OCI-LY3 (cell line): ENCODE measurements at regions not wholly inside any gene's neighbourhood (a gene's known extent, or its start where the extent isn't known, plus 50 kb on each side); places are given as distances from the start of the nearest gene placed in this dataset.

ENCODE experiments used
- H2AFZ ChIP-seq: fragments of 200-600, 300-600 bp; shearing (Covaris generic); 2 replicates; pipeline ENCODE4 v1.6.0; 2014; ENCODE audit warnings: antibody characterized with exemption, low read depth, low read length
- H3K27ac ChIP-seq: fragments of 200-600, 300-600 bp; sonication (generic); 2 replicates; pipeline ENCODE4 v1.5.1; 2014; ENCODE audit warnings: mild to moderate bottlenecking, low read length, moderate library complexity, mixed read lengths
- H3K27me3 ChIP-seq: fragments of 200-600, 300-600 bp; sonication (generic); 2 replicates; pipeline ENCODE4 v1.6.1; 2014; ENCODE audit warnings: low read depth, low read length, mixed read lengths
- H3K36me3 ChIP-seq: fragments of 200-600, 300-600 bp; sonication (generic); replicated peaks from 2 replicates; pipeline ENCODE3; 2014; ENCODE audit warnings: low read depth, low read length, mixed read lengths
- H3K4me1 ChIP-seq: fragments of 300-600, 200-600 bp; sonication (generic); 2 replicates; pipeline ENCODE4 v1.6.1; 2014; ENCODE audit warnings: low read length, mixed read lengths
- H3K4me2 ChIP-seq: fragments of 200-600, 300-600 bp; sonication (generic); 2 replicates; pipeline ENCODE4 v1.6.1; 2014; ENCODE audit warnings: low read length, mixed read lengths
- H3K4me3 ChIP-seq: fragments of 300-600, 200-600 bp; sonication (generic); 2 replicates; pipeline ENCODE4 v1.5.1; 2014; ENCODE audit warnings: antibody characterized with exemption, mild to moderate bottlenecking, low read length, moderate library complexity
- H3K79me2 ChIP-seq: fragments of 300-600, 200-600 bp; shearing (Covaris generic); 2 replicates; pipeline ENCODE4 v1.6.1; 2014; ENCODE audit warnings: mild to moderate bottlenecking, low read length, mixed read lengths
- H3K9ac ChIP-seq: fragments of 300-600, 200-600 bp; shearing (Covaris generic); 2 replicates; pipeline ENCODE4 v1.6.0; 2014; ENCODE audit warnings: mild to moderate bottlenecking, low read length, moderate library complexity
- H3K9me3 ChIP-seq: fragments of 200-600, 300-600 bp; shearing (Covaris generic); 2 replicates; pipeline ENCODE4 v1.6.1; 2014; ENCODE audit warnings: low read length, mixed read lengths; ENCODE audit not compliant: insufficient read depth
- H4K20me1 ChIP-seq: fragments of 200-600, 300-600 bp; sonication (generic); 2 replicates; pipeline ENCODE4 v1.6.1; 2016; ENCODE audit warnings: low read length, mixed read lengths; ENCODE audit not compliant: insufficient read depth
- EZH2phosphoT487 ChIP-seq: fragments of 200-600 bp; shearing (Covaris generic); IDR thresholded peaks from 2 replicates; pipeline ENCODE4 v1.6.1; 2018; ENCODE audit warnings: antibody characterized with exemption, mixed run types, low read depth
- TF ChIP-seq, protein P1 (sequence below): fragments of 200-600, 300-600 bp; sonication (generic); IDR thresholded peaks from 2 replicates; pipeline ENCODE4 v1.5.1; 2014; ENCODE audit warnings: antibody characterized with exemption, low read length, low read depth

DNA sequence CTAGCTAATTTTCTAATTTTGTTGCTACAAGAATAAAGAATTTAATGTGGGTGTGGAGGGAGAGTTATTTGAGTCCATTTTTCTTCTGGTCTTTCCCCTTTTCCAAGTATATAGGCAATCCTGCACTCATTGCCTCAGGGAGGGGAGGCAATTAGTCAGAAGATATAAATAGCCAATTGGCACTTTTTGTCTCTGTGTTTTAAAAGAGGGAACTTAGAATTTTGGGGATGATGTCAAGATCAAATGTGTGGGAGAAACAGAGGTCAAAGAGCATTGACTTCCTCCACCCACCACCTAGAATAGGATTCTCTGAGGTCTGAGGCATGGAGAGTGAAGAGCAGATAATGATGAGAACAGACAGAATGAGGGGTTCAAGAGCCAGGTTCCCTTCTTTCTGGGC is 120.3 kb upstream of the ZC3H12C start:
- H3K79me2 ChIP-seq: no peaks in the 10 kb centered on the region
- H3K9ac ChIP-seq: no peak overlapping the region
- H3K4me1 ChIP-seq: peaks cover 29% of the 10 kb centered on the region
- H3K27ac ChIP-seq: no peak overlapping the region
- H3K4me2 ChIP-seq: no peak overlapping the region
- H2AFZ ChIP-seq: no peak overlapping the region
- H4K20me1 ChIP-seq: no peaks in the 10 kb centered on the region
- H3K27me3 ChIP-seq: 0 out of 2 replicates have a peak, but pooled peaks cover 7% of the 10 kb centered on the region
- no peaks in the 10 kb centered on the region for H3K9me3 ChIP-seq
- H3K36me3 ChIP-seq: no peaks in the 10 kb centered on the region
- TF ChIP-seq EZH2phosphoT487: no peak
- TF ChIP-seq, protein P1, sequence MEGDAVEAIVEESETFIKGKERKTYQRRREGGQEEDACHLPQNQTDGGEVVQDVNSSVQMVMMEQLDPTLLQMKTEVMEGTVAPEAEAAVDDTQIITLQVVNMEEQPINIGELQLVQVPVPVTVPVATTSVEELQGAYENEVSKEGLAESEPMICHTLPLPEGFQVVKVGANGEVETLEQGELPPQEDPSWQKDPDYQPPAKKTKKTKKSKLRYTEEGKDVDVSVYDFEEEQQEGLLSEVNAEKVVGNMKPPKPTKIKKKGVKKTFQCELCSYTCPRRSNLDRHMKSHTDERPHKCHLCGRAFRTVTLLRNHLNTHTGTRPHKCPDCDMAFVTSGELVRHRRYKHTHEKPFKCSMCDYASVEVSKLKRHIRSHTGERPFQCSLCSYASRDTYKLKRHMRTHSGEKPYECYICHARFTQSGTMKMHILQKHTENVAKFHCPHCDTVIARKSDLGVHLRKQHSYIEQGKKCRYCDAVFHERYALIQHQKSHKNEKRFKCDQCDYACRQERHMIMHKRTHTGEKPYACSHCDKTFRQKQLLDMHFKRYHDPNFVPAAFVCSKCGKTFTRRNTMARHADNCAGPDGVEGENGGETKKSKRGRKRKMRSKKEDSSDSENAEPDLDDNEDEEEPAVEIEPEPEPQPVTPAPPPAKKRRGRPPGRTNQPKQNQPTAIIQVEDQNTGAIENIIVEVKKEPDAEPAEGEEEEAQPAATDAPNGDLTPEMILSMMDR: no peak
- H3K4me3 ChIP-seq: no peak overlapping the region

DNA sequence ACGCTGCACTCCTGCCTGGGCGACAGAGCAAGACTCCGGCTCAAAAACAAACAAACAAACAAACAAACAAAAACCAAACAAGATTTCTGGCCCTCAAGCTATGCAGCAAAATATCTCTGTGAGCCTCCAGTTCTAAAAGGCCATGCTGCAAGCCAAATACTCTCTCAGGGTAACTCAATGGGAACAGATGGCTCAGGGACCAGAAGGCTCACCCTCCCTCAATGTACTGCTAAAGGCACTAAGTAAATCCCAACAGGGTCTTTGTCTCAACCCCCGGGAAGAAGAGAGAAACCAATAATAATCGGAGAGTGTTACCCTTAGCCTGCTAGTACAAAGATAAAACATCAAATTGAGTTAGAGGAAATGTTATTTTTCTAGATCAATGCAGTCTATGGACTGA is 119.7 kb upstream of the ZC3H12C start:
- no peak overlapping the region for H3K4me2 ChIP-seq
- 0 out of 2 replicates have a peak, but pooled peaks cover 7% of the 10 kb centered on the region for H3K27me3 ChIP-seq
- peaks cover 29% of the 10 kb centered on the region for H3K4me1 ChIP-seq
- no peaks in the 10 kb centered on the region for H3K9me3 ChIP-seq
- no peak overlapping the region for H3K27ac ChIP-seq
- H3K9ac ChIP-seq: no peak overlapping the region
- no peaks in the 10 kb centered on the region for H3K36me3 ChIP-seq
- H3K79me2 ChIP-seq: no peaks in the 10 kb centered on the region
- TF ChIP-seq, protein P1: no peak
- TF ChIP-seq EZH2phosphoT487: no peak
- H3K4me3 ChIP-seq: no peak overlapping the region
- H2AFZ ChIP-seq: no peak overlapping the region
- no peaks in the 10 kb centered on the region for H4K20me1 ChIP-seq

DNA sequence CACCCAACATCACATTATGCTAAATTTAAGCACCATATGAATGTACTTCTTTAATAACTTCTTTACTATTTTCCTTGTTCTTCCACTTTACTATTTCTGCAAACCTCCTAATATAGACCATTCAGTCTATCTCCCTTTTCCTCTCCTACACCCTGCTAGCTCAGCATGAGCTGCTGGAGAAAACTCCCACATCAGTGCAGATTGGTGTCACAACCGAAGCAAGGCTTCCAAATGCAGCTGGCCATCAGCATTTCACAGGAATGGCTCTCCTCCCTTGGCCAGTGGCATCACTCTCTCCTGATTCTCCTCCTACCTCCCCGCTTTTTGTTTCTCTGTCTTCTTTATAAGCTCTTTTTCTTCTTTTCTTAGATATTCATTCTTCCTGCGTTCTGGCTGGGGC is 118.7 kb upstream of the ZC3H12C start:
- no peak overlapping the region for H3K4me2 ChIP-seq
- H3K36me3 ChIP-seq: no peaks in the 10 kb centered on the region
- no peak overlapping the region for H3K4me3 ChIP-seq
- 0 out of 2 replicates have a peak, but pooled peaks cover 7% of the 10 kb centered on the region for H3K27me3 ChIP-seq
- TF ChIP-seq EZH2phosphoT487: no peak
- no peak overlapping the region for H3K9ac ChIP-seq
- no peaks in the 10 kb centered on the region for H3K79me2 ChIP-seq
- no peak overlapping the region for H2AFZ ChIP-seq
- no peaks in the 10 kb centered on the region for H4K20me1 ChIP-seq
- no peaks in the 10 kb centered on the region for H3K9me3 ChIP-seq
- no peak overlapping the region for H3K27ac ChIP-seq
- H3K4me1 ChIP-seq: peaks cover 29% of the 10 kb centered on the region

DNA sequence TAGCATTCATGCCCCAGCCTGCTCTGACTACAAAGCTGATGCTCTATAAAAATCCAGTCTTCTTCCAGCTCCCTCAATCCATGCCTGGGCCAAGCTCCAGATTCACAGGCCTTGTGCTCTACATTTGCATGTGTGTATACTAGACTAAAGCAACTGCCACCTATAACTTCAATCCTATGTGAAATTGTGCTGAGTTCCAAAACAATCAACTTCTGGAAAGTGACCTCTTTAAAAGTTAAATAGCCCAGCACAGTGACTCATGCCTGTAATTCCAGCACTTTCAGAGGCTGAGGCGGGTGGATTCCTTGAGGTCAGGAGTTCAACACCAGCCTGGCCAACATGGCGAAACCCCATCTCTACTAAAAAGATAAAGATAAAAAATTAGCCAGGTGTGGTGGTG is 114.3 kb upstream of the ZC3H12C start:
- peaks cover 8% of the 10 kb centered on the region for H3K27me3 ChIP-seq
- no peak overlapping the region for H2AFZ ChIP-seq
- no peak overlapping the region for H3K27ac ChIP-seq
- H3K36me3 ChIP-seq: no peaks in the 10 kb centered on the region
- no peak overlapping the region for H3K9ac ChIP-seq
- no peak overlapping the region for H3K4me3 ChIP-seq
- H3K79me2 ChIP-seq: no peaks in the 10 kb centered on the region
- no peak overlapping the region for H3K4me2 ChIP-seq
- no peaks in the 10 kb centered on the region for H3K9me3 ChIP-seq
- H4K20me1 ChIP-seq: no peaks in the 10 kb centered on the region
- peaks cover 4% of the 10 kb centered on the region for H3K4me1 ChIP-seq
- TF ChIP-seq, protein P1: no peak
- TF ChIP-seq EZH2phosphoT487: no peak
